Epithelial cell of esophagus (primary cell): ENCODE measurements at regions not wholly inside any gene's neighbourhood (a gene's known extent, or its start where the extent isn't known, plus 50 kb on each side); places are given as distances from the start of the nearest gene placed in this dataset.

Source experiments
- DNase-seq: peaks from one replicate; pipeline ENCODE4 v3.0.0; 2010; ENCODE audit warnings: low read depth
- H3K4me3 ChIP-seq: 2 replicates; pipeline ENCODE4 v1.5.1; 2011; ENCODE audit warnings: mild to moderate bottlenecking, low read length, control low read depth
- CTCF ChIP-seq: IDR thresholded peaks from 2 replicates; pipeline ENCODE4 v1.5.1; 2011; ENCODE audit warnings: low read depth, mild to moderate bottlenecking, low read length, control low read depth, inconsistent platforms; ENCODE audit not compliant: insufficient read depth; ENCODE audit errors: missing control alignments

- H3K4me3 ChIP-seq = no peak overlapping the region
- no peak for TF ChIP-seq CTCF
- DNase-seq = no peak
Observed at GRCh38 chrX:9301836-9302235, 163.0 kb upstream of the TBL1X start.

- H3K4me3 ChIP-seq = no peak overlapping the region
- DNase-seq = no peak
- TF ChIP-seq CTCF = no peak
Observed at GRCh38 chrX:9302381-9302780, 162.5 kb upstream of the TBL1X start.

GRCh38 chrX:9308426-9308825, 156.4 kb upstream of the TBL1X start:
- H3K4me3 ChIP-seq = no peak overlapping the region
- no peak for DNase-seq
- TF ChIP-seq CTCF = no peak

GRCh38 chrX:9310616-9311015, 154.2 kb upstream of the TBL1X start:
- H3K4me3 ChIP-seq = no peak overlapping the region
- TF ChIP-seq CTCF = no peak
- no peak for DNase-seq

- H3K4me3 ChIP-seq = no peak overlapping the region
- no peak for TF ChIP-seq CTCF
- no peak for DNase-seq
Observed at GRCh38 chrX:9311421-9312160, 153.3 kb upstream of the TBL1X start.

- no peak overlapping the region for H3K4me3 ChIP-seq
- peak; percentile 11 for DNase-seq
- peak; percentile 59 for TF ChIP-seq CTCF
Observed at GRCh38 chrX:9312922-9313867, 151.7 kb upstream of the TBL1X start.
